Activated T-helper 1 cell treated with anti-CD3 and anti-CD28 coated beads, Interleukin-12 subunit alpha, Interleukin-12 subunit beta, Interleukin-2, Interleukin-4 antibody, amounts not matched to agents 30 ng/mL and 10 ng/mL and 1 ng/mL, durations not matched to agents 14 hours and 24 hours and 36 hours (primary cell): ENCODE measurements at regions not wholly inside any gene's neighbourhood (a gene's known extent, or its start where the extent isn't known, plus 50 kb on each side); places are given as distances from the start of the nearest gene placed in this dataset.

ENCODE experiments used
- DNase-seq: peaks from one replicate; pipeline ENCODE4 v3.0.0; 2021; ENCODE audit warnings: low spot score
- H3K27ac Mint-ChIP-seq: one replicate; pipeline ENCODE4 v1.8.0; 2021; ENCODE audit warnings: mild to moderate bottlenecking, mixed read lengths
- H3K27me3 Mint-ChIP-seq: one replicate; pipeline ENCODE4 v1.8.0; 2022; ENCODE audit warnings: mild to moderate bottlenecking, moderate library complexity, mixed read lengths; ENCODE audit not compliant: insufficient read depth
- H3K36me3 Mint-ChIP-seq: one replicate; pipeline ENCODE4 v1.8.0; 2021; ENCODE audit warnings: low read depth, mixed read lengths
- H3K4me1 Mint-ChIP-seq: one replicate; pipeline ENCODE4 v1.8.0; 2021; ENCODE audit warnings: low read depth, mixed read lengths
- H3K4me3 Mint-ChIP-seq: one replicate; pipeline ENCODE4 v1.8.0; 2021; ENCODE audit warnings: mild to moderate bottlenecking, moderate library complexity, mixed read lengths
- H3K9me3 Mint-ChIP-seq: one replicate; pipeline ENCODE4 v1.8.0; 2021; ENCODE audit warnings: mixed read lengths
- intact Hi-C: fragments of 100-400 bp; cut with micrococcal nuclease; formaldehyde crosslinking; loops from one replicate; pipeline ENCODE4 v1.15.1; 2024

DNA sequence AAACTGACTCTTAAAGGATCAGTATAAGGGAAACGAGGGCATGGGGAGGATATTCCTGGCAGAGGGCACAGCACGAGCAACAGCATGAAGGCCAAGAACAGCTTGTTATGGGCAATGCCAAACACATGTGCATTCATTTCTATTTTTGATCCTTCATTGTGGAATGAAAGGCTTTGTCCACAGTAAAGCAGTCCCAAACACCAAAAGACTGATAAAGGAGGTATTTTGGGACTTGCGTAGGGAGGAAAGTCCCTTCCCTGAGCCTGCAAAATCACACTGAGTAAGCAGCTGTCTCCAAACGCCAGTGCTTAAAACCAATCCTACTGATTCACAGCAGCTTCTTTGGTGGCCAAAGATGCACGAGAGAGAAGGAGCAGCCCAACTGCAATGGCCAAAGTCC lies 138.2 kb downstream of the UNC5CL start:
- no peaks in the 10 kb centered on the region for H3K36me3 Mint-ChIP-seq
- DNase-seq, result no peak
- H3K4me3 Mint-ChIP-seq, result no peak overlapping the region
- H3K9me3 Mint-ChIP-seq, result no peaks in the 10 kb centered on the region
- H3K27me3 Mint-ChIP-seq, result peaks cover 12% of the 10 kb centered on the region
- H3K27ac Mint-ChIP-seq, result no peak overlapping the region
- intact Hi-C loops, result no loop called here
- no peaks in the 10 kb centered on the region for H3K4me1 Mint-ChIP-seq

DNA sequence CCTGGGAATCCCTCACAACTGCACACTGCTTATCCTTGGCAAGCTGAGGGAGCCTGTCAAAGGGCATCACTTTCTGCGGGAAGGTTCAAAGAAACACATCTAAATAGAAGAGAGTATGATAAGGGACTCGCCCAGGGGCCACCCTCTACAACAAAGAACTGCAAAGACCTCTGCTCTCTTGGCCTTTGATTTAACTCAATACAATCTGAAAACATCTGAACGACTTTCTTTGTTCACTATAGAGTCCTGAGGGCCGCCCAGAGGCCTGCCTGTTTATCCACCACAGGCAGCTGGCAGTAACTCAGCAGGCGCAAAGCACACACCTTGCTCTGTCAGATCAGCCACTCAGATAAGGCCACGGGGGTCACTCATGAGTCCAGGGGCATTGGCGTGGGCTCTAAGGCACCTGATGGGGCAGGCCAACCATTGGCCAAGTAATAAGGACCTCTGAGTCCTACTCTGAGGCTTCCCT lies 139.3 kb downstream of the UNC5CL start:
- intact Hi-C loops, result no loop called here
- Mint-ChIP-seq H3K4me3 (no peak overlapping the region), H3K36me3 (no peaks in the 10 kb centered on the region), H3K9me3 (no peaks in the 10 kb centered on the region), H3K4me1 (no peaks in the 10 kb centered on the region), H3K27me3 (peaks cover 12% of the 10 kb centered on the region), H3K27ac (no peak overlapping the region)
- DNase-seq, result no peak

DNA sequence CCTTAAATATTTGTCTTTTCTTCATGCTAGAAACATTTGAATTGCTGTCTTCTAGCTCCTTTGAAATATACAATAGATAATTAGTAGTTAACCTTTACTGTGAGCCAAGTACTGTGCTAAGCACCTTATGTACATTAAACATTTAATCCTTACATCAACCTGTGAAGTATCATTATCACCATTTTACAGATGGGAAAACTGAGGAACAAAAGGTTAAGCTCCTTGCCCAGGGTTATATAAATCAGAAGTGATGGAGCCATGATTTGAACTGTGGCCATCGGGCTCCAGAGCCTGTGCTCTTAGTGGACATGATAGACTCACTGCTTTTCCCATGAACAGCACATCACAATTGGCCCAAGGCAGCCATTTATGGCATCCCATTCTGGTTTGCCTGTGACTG lies 140.9 kb downstream of the UNC5CL start:
- Mint-ChIP-seq H3K27ac (no peak overlapping the region), H3K36me3 (no peaks in the 10 kb centered on the region), H3K4me1 (no peaks in the 10 kb centered on the region), H3K4me3 (no peak overlapping the region), H3K27me3 (peaks cover 2% of the 10 kb centered on the region), H3K9me3 (no peaks in the 10 kb centered on the region)
- DNase-seq, result no peak
- intact Hi-C loops, result no loop called here

- H3K9me3 Mint-ChIP-seq, result no peaks in the 10 kb centered on the region
- H3K4me1 Mint-ChIP-seq, result no peaks in the 10 kb centered on the region
- H3K27ac Mint-ChIP-seq, result no peak overlapping the region
- peaks cover 4% of the 10 kb centered on the region for H3K27me3 Mint-ChIP-seq
- no peak overlapping the region for H3K4me3 Mint-ChIP-seq
- DNase-seq, result no peak
- intact Hi-C loops, result no loop called here
- H3K36me3 Mint-ChIP-seq, result no peaks in the 10 kb centered on the region
These were observed 141.5 kb downstream of the UNC5CL start for GRCh38 chr6:40897390-40898003.

DNA sequence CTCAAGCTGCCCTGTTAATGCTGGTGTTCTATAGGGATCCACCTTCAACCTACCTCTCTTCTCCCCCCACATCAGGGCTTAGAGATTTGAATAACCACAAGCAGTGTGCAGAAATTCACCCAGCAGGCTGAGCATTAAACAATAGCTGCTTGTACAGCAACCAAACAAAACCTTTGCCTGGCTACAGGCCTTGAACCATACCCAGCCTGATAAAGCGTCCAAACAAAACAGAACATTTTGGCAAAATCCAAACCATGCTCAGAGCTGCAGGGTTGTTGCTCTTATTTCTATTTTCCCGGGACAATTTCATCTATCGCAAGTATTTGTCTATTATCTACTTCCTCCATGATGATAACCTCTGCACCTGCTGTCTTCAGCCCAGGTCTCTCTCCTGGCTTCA lies 142.3 kb downstream of the UNC5CL start:
- DNase-seq, result no peak
- H3K9me3 Mint-ChIP-seq, result no peaks in the 10 kb centered on the region
- no peaks in the 10 kb centered on the region for H3K36me3 Mint-ChIP-seq
- intact Hi-C loops, result no loop called here
- peaks cover 4% of the 10 kb centered on the region for H3K27me3 Mint-ChIP-seq
- no peak overlapping the region for H3K27ac Mint-ChIP-seq
- no peak overlapping the region for H3K4me3 Mint-ChIP-seq
- no peaks in the 10 kb centered on the region for H3K4me1 Mint-ChIP-seq

DNA sequence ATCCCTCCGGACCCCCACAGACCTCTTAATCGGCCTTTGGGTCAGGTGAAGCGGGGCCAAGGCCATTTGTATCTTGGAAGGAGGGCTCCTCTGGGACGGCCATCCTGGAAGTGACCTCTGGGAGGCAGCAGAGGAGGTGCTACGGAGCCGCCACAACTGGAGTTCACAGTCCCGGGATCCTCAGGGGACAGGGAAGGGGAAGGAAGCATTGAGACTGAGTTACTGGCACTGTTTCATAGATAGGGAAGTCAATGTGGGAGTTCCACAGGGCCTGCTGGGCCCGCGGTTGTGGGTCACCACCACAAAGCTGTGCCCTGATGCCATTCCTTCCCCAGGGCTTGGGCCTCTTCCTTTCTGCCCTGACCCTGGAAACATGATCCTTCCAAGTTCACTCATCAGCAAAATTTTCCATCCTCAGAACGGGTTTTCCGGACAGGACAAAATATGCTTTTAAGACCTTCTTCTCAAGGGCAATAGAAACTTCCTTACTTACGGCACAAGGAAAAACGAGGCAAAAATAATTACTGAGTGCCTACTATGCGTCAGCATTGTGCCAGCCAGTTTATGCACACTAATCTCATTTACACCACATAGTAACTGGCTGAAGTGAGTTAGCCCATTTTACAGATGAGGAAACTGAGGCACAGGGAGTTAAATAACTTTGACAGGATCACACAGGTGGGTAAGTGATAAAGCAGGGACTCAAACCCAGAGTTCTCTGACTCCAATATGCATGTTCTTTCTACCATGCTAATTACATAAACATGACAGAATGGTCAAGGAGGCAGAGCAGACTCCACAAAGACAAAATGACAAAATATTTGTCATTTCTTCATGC lies 143.8 kb downstream of the UNC5CL start:
- H3K36me3 Mint-ChIP-seq, result no peaks in the 10 kb centered on the region
- H3K27me3 Mint-ChIP-seq, result peaks cover 4% of the 10 kb centered on the region
- no peak overlapping the region for H3K4me3 Mint-ChIP-seq
- DNase-seq, result no peak
- intact Hi-C loops, result no loop called here
- no peak overlapping the region for H3K27ac Mint-ChIP-seq
- no peaks in the 10 kb centered on the region for H3K4me1 Mint-ChIP-seq
- no peaks in the 10 kb centered on the region for H3K9me3 Mint-ChIP-seq

DNA sequence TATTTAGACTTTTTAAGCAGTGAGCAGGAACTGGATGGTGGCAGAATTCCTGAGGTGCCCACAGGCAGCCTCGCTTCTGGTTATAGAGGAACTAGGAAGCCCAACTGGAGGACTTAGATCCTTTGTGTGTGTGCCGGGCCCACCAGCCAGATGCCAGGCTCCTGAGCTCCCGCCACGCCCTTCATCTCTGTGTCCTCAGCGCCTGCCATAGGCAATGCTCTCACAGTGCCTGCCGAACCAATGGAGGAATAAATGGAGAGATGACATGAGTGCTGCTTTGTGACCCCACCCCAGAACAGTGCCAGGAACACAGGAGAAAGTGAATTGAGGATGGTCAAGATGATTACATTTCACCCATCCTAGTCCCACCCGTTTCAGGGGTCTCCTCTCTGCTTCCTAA lies 146.0 kb downstream of the UNC5CL start:
- Mint-ChIP-seq H3K27me3 (peaks cover 4% of the 10 kb centered on the region), H3K4me1 (no peaks in the 10 kb centered on the region), H3K36me3 (no peaks in the 10 kb centered on the region), H3K4me3 (no peak overlapping the region), H3K27ac (no peak overlapping the region), H3K9me3 (no peaks in the 10 kb centered on the region)
- no peak for DNase-seq
- intact Hi-C loops, result no loop called here

DNA sequence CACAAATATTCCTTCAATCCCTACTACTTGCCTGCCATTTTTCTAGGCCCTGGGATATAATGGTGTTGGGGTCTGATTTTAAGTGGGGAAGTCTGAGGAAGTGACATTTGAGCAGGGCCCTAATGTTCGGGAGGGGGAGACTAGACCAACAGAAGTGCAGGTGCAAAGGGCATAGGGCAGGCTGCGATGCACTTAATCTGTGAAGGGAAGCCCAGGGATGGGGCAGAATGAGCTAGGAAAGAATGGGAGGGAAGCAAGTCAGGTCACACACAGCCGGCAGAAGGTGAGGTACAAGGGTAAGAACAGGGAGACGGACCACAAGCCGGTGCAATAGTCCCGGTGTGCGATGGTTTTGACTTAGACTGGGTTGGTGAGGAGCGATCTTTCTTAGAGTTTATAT lies 146.8 kb downstream of the UNC5CL start:
- H3K4me1 Mint-ChIP-seq, result no peaks in the 10 kb centered on the region
- DNase-seq, result no peak
- H3K27me3 Mint-ChIP-seq, result peaks cover 2% of the 10 kb centered on the region

GRCh38 chr6:40891686-40892085 lies 147.3 kb downstream of the UNC5CL start:
- Mint-ChIP-seq H3K27ac (no peak overlapping the region), H3K36me3 (no peaks in the 10 kb centered on the region), H3K4me3 (no peak overlapping the region), H3K4me1 (no peaks in the 10 kb centered on the region), H3K27me3 (peaks cover 2% of the 10 kb centered on the region), H3K9me3 (no peaks in the 10 kb centered on the region)
- DNase-seq, result no peak
- intact Hi-C loops, result no loop called here

More for the DNA sequence above, 146.8 kb downstream of the UNC5CL start:
- intact Hi-C loops, result no loop called here
- H3K27ac Mint-ChIP-seq, result no peak overlapping the region
- H3K4me3 Mint-ChIP-seq, result no peak overlapping the region
- H3K36me3 Mint-ChIP-seq, result no peaks in the 10 kb centered on the region
- H3K9me3 Mint-ChIP-seq, result no peaks in the 10 kb centered on the region

DNA sequence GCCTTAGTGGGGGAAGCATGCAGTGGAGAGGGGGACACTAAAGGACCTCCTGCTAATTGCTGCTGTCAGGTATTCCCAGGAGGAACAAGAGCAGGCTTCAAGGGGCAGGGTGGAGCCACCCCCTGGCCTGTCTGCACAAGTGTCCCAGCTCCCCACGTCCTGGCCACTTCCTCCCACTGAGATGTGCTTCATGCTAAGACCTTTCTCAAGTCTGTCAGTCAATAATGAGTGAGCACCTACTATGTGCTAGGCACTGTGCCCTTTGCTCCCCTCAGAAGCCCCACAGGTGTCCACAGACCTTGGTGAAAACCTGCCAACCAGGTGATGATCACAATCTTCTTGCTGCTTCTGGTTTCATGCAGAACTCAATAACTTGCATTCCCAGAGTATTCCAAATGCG lies 147.9 kb downstream of the UNC5CL start:
- Mint-ChIP-seq H3K4me1 (no peaks in the 10 kb centered on the region), H3K4me3 (no peak overlapping the region), H3K27me3 (peaks cover 3% of the 10 kb centered on the region), H3K27ac (no peak overlapping the region), H3K36me3 (no peaks in the 10 kb centered on the region), H3K9me3 (no peaks in the 10 kb centered on the region)
- DNase-seq, result no peak
- intact Hi-C loops, result no loop called here

- H3K36me3 Mint-ChIP-seq, result no peaks in the 10 kb centered on the region
- intact Hi-C loops, result no loop called here
- no peak overlapping the region for H3K4me3 Mint-ChIP-seq
- H3K9me3 Mint-ChIP-seq, result no peaks in the 10 kb centered on the region
- no peak for DNase-seq
- H3K27me3 Mint-ChIP-seq, result peaks cover 4% of the 10 kb centered on the region
- H3K4me1 Mint-ChIP-seq, result no peaks in the 10 kb centered on the region
- no peak overlapping the region for H3K27ac Mint-ChIP-seq
These were observed 149.7 kb downstream of the UNC5CL start for GRCh38 chr6:40889137-40889832.

DNA sequence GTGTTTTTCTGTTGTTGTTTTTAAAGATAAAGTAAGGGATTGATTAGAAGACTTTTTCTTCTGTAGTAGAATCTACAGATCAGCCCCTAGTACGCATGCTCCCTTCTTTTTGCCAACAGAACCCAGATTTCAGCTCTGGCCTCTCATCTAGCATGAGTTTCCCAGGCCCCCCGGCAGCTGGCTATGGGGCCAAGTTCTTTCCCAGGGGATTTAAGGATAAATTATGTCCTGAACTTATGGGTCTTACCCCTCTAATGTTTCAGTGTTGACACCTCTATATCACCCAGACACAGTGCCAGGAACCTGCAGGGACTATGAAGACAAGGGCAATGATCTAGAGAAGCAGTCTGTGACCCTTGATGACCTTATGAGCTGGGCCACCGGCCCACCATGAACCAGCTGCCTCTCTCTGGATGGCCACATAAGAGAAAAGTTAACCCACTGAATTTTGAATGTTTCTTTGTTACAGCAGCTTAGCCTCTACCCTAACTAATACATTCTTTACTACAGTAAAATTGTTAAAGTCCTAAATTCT lies 150.5 kb downstream of the UNC5CL start:
- H3K36me3 Mint-ChIP-seq, result no peaks in the 10 kb centered on the region
- no peaks in the 10 kb centered on the region for H3K9me3 Mint-ChIP-seq
- no peak overlapping the region for H3K4me3 Mint-ChIP-seq
- DNase-seq, result no peak
- no peaks in the 10 kb centered on the region for H3K4me1 Mint-ChIP-seq
- intact Hi-C loops, result no loop called here
- H3K27ac Mint-ChIP-seq, result no peak overlapping the region
- H3K27me3 Mint-ChIP-seq, result peaks cover 8% of the 10 kb centered on the region

DNA sequence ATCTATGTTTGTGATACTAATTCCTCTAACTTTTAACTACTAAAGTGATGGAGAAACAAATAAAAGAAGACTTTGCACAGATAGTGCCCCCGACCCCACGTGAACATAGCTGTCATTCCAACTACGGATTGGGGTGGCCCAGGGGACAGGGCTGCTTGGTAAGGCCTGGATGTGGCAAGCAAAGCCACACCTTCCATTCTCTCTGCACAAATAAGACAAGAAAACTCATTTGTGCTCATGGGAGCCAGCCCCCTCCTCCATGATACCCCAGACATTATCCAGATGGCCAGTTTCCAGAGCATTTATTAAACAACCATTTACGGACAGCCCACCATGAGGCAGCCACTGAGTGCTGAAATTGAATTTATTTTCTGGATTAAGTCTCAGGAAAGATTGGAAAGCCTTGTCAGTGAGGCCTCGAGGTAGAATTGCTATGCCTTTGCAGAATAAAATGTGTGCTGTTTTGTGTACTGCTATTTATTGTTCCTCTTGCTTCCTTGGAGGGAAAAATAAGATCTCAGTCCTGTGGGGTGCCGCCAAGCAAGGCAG lies 151.2 kb downstream of the UNC5CL start:
- no peaks in the 10 kb centered on the region for H3K9me3 Mint-ChIP-seq
- no peak overlapping the region for H3K4me3 Mint-ChIP-seq
- H3K27ac Mint-ChIP-seq, result no peak overlapping the region
- peaks cover 7% of the 10 kb centered on the region for H3K27me3 Mint-ChIP-seq
- no peaks in the 10 kb centered on the region for H3K4me1 Mint-ChIP-seq
- intact Hi-C loops, result no loop called here
- no peaks in the 10 kb centered on the region for H3K36me3 Mint-ChIP-seq
- DNase-seq, result no peak
